Lung (tissue), 1 donor: ENCODE measurements at regions not wholly inside any gene's neighbourhood (a gene's known extent, or its start where the extent isn't known, plus 50 kb on each side); places are given as distances from the start of the nearest gene placed in this dataset. TPM values are rescaled to one million over a fixed set of nuclear protein-coding genes. Genes with fewer than 3 reads are reported as not detected.

ENCODE experiments used
- small RNA-seq: library from RNA; depleted of rRNA; stranded (forward); fragments of <200 nt; gene quantifications from one replicate; pipeline ENCODE3, GENCODE V24; 2014; ENCODE audit warnings: low replicate concordance

Small RNA genes in the stretch of these regions (small RNA-seq; reads per million reads assigned to genes)
- gene RNU6-1087P: not detected
